ENCODE measurements at regions not wholly inside any gene's neighbourhood (a gene's known extent, or its start where the extent isn't known, plus 50 kb on each side); places are given as distances from the start of the nearest gene placed in this dataset.

DNA sequence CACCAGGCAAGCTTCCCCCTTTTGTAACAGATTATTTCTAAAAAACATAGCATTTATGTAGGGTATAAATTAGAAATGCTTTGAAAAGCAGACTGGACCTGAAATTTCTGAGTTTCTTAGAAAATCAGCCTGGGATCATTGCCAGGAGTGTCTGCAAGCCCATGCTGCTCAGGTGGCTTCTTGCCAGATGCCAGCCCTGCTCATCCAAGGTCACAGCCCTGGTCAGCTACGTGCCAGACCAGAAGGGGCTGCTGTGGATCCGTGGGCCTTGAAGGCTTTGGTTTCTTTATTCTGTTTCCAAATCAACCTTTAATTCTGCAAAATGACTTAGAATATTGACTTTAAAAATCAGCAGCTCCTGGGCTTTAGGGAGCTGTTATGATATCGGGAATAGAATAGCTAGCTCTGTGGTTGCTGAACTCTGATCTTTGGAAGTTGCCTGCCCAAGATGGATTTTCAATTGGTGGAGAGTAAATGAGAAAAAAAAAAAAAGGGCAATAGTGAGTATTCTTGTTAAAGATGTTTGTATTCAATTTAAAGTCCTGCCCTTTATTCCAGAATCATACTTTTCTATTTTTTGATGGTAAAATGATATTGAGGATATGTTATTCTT is 370.1 kb upstream of the ONECUT1 start:
- TF ChIP-seq, protein P1, sequence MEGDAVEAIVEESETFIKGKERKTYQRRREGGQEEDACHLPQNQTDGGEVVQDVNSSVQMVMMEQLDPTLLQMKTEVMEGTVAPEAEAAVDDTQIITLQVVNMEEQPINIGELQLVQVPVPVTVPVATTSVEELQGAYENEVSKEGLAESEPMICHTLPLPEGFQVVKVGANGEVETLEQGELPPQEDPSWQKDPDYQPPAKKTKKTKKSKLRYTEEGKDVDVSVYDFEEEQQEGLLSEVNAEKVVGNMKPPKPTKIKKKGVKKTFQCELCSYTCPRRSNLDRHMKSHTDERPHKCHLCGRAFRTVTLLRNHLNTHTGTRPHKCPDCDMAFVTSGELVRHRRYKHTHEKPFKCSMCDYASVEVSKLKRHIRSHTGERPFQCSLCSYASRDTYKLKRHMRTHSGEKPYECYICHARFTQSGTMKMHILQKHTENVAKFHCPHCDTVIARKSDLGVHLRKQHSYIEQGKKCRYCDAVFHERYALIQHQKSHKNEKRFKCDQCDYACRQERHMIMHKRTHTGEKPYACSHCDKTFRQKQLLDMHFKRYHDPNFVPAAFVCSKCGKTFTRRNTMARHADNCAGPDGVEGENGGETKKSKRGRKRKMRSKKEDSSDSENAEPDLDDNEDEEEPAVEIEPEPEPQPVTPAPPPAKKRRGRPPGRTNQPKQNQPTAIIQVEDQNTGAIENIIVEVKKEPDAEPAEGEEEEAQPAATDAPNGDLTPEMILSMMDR (IDR thresholded peaks at IDR 0.05; ENCODE audit: unreplicated experiment), result no peak
- H3K9me3 Mint-ChIP-seq (ENCODE audit: low read depth), result no peaks in the 10 kb centered on the region
- peaks cover 23% of the 10 kb centered on the region for H3K4me1 Mint-ChIP-seq (ENCODE audit: low read depth)
- no peaks in the 10 kb centered on the region for H3K36me3 Mint-ChIP-seq (ENCODE audit: insufficient read depth)
- no peak overlapping the region for H3K27ac Mint-ChIP-seq
- H3K4me3 Mint-ChIP-seq (ENCODE audit: low read depth), result no peak overlapping the region
- DNase-seq (ENCODE audit: low spot score, unreplicated experiment), result no peak
- no peaks in the 10 kb centered on the region for H3K27me3 Mint-ChIP-seq

DNA sequence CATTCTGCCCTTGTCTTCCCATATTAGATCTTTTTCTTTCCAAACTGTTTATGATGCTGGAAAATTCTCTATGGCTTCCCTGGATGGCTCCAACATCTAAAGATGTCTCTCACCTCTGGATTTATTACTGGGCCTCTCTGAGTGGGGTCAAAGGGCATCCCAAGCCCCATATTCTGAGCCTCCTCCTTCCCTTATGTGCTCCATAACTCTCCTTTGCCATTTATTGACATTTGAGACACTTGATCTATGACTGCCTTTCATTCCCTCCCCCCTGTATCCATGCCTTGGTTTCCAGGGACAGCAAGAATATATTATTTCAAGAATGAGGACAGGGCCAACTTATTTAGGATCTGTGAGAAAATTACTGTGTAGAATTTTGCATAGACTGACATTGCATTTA is 369.3 kb upstream of the ONECUT1 start:
- no peaks in the 10 kb centered on the region for H3K36me3 Mint-ChIP-seq (ENCODE audit: insufficient read depth)
- no peak for DNase-seq (ENCODE audit: low spot score, unreplicated experiment)
- H3K4me1 Mint-ChIP-seq (ENCODE audit: low read depth), result peaks cover 23% of the 10 kb centered on the region
- no peaks in the 10 kb centered on the region for H3K27me3 Mint-ChIP-seq
- no peak overlapping the region for H3K4me3 Mint-ChIP-seq (ENCODE audit: low read depth)
- TF ChIP-seq, protein P1 (IDR thresholded peaks at IDR 0.05; ENCODE audit: unreplicated experiment), result no peak
- H3K27ac Mint-ChIP-seq, result peak overlapping the region; percentile 50
- H3K9me3 Mint-ChIP-seq (ENCODE audit: low read depth), result no peaks in the 10 kb centered on the region

DNA sequence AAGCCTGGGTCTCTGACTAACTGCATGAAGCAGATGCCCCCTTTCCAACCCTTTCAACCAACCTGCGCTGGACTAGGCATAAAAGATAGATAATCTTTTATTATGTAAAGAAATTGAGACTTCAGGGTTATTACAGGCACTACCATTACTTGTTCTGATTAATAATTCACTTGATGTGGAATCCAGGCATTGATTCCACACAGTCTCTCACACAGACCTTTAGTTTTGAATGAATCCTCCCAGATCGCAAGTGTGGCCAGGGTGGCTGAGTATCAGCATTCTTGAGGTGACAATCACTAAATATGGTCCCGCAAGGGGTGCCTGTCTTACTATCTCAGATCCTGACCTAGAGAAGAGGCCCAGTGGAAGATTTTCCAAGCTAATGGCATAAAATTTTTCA is 368.9 kb upstream of the ONECUT1 start:
- Mint-ChIP-seq H3K27me3 (no peaks in the 10 kb centered on the region), H3K4me1 (ENCODE audit: low read depth) (peaks cover 23% of the 10 kb centered on the region), H3K9me3 (ENCODE audit: low read depth) (no peaks in the 10 kb centered on the region), H3K4me3 (ENCODE audit: low read depth) (no peak overlapping the region), H3K27ac (no peak overlapping the region), H3K36me3 (ENCODE audit: insufficient read depth) (no peaks in the 10 kb centered on the region)
- DNase-seq (ENCODE audit: low spot score, unreplicated experiment), result no peak
- TF ChIP-seq, protein P1 (IDR thresholded peaks at IDR 0.05; ENCODE audit: unreplicated experiment), result no peak

DNA sequence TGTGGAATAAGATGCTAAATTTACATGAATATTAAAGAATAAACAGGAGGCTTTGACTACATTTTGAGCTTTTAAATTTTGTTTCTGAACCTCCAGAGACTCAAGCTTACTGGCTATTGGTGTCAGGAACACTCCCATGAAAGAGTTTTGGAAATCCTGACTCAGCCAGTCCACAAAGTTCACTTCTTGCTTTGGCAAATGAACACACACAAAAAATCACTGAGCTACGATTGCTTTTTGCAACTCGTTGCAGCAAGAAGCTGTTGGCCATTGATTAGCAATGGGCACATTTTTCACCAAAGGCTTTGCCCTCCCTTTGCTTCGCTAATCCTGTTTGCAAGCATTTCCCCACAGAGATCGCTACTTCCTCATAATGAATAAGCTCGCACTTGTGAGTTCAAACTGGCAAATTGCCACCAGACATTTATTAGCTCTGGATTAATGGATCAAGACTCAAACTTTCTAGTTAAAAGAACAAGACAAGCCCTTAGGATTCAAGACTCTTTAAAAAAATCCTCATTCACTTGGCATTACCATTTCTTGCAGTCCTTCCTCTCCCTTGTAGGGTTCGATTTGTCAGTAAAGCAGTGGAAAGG is 343.2 kb upstream of the ONECUT1 start:
- TF ChIP-seq, protein P1 (IDR thresholded peaks at IDR 0.05; ENCODE audit: unreplicated experiment), result no peak
- H3K36me3 Mint-ChIP-seq (ENCODE audit: insufficient read depth), result no peaks in the 10 kb centered on the region
- H3K4me3 Mint-ChIP-seq (ENCODE audit: low read depth), result no peak overlapping the region
- peaks cover 14% of the 10 kb centered on the region for H3K4me1 Mint-ChIP-seq (ENCODE audit: low read depth)
- H3K27me3 Mint-ChIP-seq, result no peaks in the 10 kb centered on the region
- no peaks in the 10 kb centered on the region for H3K9me3 Mint-ChIP-seq (ENCODE audit: low read depth)
- DNase-seq (ENCODE audit: low spot score, unreplicated experiment), result no peak
- H3K27ac Mint-ChIP-seq, result no peak overlapping the region

DNA sequence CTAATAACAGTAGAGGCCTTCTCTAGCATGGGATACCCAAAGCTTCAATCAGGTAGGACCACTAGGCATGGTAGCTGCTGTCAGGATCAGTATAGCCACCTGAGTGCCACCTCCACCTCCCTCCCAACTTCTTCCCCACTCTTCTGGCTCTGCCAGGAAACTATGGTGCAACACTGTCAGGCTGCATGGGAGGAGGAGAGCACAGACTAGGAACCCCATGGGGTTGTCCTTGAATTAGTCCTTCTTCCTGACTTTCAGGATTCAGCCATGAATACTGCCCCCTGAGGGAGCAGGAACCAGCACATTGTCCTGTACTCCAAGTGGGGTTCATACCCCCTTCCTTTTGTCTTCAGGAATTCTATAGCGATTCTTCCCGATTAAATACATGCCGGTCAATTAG is 340.8 kb upstream of the ONECUT1 start:
- H3K36me3 Mint-ChIP-seq (ENCODE audit: insufficient read depth), result no peaks in the 10 kb centered on the region
- peaks cover 18% of the 10 kb centered on the region for H3K4me1 Mint-ChIP-seq (ENCODE audit: low read depth)
- no peak for DNase-seq (ENCODE audit: low spot score, unreplicated experiment)
- H3K9me3 Mint-ChIP-seq (ENCODE audit: low read depth), result no peaks in the 10 kb centered on the region
- H3K27me3 Mint-ChIP-seq, result no peaks in the 10 kb centered on the region
- no peak overlapping the region for H3K4me3 Mint-ChIP-seq (ENCODE audit: low read depth)
- TF ChIP-seq, protein P1 (IDR thresholded peaks at IDR 0.05; ENCODE audit: unreplicated experiment), result no peak
- no peak overlapping the region for H3K27ac Mint-ChIP-seq

All from progenitor cell of endocrine pancreas (in vitro differentiated cells).